NCI-H1417 (cell line): ENCODE measurements at regions not wholly inside any gene's neighbourhood (a gene's known extent, or its start where the extent isn't known, plus 50 kb on each side); places are given as distances from the start of the nearest gene placed in this dataset.
"Not testable (repeated sequence)": the region's sequence is repeated elsewhere in the genome, so short reads cannot be mapped to it uniquely, and the experiment has no call there.

Source experiments
- DNase-seq, 3 experiments: peaks; one replicate each; lab custom pipeline; 2025; lab: John Stamatoyannopoulos, UW

DNA sequence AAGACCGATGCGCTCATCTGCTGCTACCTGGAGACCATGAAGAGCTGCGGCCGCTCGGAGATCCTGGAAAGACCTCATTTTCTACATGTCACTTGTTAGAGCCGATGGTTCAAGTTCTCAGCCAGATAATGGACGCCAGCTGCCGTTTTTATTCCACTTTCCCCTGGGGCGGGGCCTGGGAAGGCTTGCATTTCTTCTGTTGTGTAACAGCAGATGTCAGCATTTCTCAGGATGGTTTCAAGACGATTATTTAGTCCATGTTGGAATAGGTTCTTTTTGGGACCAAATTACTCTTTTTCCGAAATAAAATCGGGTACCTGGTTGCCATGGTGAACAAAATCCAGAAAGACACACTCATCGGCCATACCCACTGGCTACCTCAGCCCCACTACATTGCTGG is 1418.3 kb downstream of the CDH11 start:
- no peak for DNase-seq

DNA sequence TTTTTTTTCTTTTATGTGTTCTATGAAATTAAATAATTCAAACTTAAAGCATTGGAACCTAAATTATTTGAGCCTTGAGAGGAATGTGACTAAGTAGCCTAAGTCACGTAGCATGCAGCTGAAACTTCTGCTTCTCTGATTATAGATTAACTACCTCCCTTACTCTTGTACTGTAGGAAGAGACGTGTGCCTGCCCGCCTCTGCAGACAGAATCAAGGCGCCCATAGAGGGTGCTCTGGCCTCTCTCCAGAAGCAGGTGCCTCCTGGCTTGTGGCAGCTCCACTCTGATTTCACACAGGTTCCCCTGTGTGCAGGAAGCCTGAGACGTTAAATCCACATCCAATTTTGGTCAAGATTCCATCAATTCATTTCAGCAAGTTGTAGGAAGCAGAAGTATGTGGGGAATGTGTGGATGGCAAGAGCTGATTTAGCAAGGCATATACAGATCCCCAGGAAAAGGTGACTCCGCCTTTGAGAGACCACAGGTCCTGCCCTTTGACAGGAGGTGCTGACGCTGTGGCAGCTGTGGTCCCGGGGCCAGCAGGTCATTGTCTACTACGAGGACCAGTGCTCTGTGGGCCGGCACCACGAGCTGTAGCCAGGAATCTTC is 1418.8 kb downstream of the CDH11 start:
- DNase-seq = no peak

DNA sequence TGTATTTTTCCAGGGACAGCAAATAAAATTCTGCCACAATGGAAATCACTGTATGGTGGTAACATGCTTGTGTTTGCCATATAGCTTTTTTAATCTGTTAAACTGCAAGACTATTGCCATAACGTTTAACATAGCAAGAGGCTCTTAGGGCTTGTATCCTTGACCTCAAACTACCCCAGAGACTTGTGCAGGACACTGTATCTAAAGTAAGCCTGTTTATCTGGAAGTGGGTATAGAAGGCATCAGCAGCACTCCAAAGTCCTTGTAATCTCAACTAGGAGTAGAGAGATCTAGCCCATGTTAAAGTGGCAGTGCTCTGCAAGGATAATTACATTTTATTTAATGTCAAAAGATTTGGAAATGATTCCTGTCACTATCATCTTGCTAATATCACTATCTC is 1424.1 kb downstream of the CDH11 start:
- DNase-seq = no peak

DNA sequence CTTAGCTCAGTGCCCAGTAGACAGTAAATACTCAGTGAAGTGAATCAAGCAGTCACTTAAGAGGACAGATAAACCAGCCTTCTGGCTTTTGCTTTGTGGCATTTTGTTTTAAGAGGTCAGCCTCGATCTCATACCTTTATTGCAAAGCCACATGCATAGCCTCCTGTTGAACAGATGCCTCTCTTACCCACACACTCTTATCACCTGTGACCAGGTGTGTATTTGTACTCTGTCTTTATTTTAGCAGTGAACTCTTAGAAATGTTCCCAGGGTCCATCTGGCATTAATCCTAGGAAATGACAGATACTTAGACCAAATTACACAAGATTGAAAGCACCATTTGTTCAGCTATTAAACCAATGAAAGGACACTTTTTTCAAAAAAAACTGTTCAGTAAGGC is 1426.5 kb downstream of the CDH11 start:
- no peak for DNase-seq

DNA sequence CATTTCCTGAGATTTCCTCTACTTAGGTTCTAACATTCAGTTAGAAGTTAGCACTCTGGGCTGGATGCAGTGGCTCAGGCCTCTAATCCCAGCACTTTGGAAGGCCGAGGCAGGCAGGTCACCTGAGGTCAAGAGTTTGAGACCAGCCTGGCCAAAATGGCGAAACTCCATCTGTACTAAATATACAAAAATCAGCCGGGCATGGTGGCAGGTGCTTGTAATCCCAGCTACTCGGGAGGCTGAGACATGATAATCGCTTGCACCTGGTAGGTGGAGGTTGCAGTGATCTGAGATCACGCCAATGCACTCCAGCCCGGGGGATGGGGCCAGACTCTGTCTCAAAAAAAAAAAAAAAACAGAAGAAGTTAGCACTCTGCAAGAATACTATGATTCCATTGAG is 1430.9 kb downstream of the CDH11 start:
- no peak for DNase-seq

DNA sequence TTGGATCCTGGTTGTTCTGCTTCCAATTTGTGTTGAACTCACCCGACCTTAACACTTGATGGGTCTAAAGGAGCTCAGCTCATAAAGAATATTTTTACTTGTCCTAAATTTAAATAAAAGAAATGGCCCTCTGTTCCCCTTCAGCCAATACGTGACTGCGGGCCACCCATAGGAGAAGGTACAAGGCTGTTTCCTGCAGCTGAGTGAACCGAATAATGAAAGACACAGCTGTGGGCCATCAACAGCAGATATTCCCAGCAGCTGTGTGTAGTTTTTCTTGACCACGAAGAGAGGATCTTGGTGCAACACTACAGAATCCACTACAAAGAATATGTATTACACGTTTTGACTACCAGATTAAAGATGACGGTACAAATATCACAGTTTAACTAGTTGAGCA is 1431.6 kb downstream of the CDH11 start:
- no peak for DNase-seq

DNA sequence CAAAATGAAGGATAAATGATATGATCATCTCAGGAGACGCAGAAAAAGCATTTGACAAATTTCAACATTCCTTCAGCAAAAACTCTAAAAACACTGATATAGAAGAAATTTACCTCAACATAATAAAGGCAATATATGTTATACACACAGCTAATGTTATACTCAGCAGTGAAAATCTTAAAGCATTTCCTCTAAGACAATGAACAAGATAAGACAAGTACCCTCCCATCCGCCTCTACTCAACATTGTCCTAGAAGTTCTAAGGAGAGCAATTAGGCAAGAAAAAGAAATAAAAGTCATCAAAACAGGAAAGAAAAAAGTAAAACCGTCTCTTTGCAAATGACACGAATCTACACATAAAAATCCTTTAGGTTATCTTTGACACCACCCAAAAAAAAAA is 1432.8 kb downstream of the CDH11 start:
- no peak for DNase-seq

DNA sequence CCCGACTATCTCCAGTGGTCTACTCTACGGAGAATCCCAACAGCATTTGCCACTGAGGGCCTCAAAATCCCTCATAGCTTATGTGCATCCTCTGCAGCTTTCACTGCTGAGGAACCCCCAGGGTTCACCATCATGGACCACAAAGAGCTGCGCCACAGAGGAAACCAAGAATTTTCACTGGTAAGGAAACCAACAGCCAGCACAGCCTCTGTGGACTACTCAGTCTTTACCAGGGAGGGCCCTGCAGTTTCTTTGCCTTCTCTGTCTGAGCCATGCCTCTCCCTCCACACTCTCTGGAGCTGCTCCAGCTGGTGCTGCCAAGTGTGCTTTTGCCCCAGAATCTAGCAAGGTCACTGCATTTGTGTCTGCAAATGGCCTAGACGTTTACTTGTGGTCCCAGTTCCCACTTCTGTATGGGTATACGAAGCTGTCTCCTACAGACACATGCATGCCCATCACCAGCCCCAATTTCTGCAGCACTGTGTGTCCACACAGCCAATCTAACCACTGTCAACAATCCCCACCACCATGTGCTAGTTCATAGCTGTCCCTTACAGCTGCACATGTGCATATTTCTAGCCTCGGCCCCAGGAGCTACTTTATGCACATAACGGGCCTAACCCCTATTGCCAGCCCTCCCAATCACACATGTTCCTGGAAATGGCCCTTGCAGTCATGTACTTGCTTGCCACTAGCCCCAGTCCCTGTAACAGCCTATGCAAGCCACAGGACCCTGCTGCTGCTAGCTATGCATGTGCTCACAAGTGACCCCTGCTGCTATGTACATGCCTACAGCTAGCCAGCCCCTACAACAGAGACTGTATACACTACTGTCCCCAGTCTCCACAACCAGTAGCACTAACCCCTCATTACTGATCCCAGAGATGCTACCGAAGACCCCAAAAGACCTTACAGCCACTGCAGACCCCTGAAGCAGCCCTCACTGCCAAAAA is 1437.4 kb downstream of the CDH11 start:
- no peak for DNase-seq

DNA sequence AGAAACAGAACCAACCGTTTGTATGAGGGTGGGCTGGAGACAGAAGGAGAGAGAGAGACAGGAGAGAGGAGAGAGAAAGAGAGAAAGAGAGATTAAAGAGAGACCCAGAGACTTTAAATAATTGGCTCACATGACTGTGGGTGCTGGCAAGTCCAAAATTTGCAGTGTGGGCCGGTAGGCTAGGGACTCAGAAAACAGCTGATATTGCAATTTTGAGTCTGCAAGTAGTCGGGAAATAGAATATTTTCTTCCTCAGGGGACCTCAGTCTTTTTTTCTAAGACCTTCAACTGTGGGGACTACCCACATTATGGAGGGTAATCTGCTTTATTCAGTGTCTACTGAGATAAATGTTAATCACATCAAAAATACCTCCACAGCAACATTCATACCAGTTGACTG is 1439.0 kb downstream of the CDH11 start:
- no peak for DNase-seq

DNA sequence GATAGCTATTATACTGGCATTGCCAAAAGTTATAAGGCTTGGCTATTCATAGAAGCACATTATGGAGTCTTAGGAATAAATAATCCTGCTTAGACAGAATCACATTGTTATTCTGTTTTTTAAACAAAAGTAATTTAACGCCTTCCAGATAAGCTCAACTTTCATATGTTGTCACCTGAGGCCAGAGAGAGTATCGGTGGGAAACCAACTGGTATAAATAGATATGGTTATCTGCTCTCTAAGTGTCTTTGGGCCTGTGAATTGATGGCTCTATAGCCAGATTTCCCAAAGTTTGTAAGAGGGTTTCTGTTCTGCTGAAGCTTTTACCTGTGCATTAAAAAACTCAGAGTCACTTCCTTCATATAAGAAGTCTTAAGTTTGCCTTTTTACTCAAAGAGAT is 1449.4 kb downstream of the CDH11 start:
- no peak for DNase-seq

DNA sequence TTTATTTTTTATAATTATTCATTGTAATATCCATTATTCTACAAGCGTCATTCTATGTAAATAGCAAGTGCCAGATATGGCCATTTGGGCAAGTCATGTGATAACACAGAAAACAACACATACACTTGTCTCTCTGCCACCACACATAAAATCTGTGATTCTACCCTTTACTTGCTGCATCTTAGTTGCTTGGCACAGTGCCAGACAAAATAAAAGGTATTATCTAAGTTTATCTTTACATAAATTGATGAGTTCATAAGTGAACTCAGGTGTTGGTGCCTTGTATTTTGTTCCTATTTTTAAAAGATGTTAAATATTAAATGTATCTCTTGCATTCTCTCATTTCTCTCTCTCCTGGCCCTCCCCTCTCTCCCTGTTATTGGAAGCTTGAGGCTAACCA is 1458.7 kb downstream of the CDH11 start:
- DNase-seq = no peak

DNA sequence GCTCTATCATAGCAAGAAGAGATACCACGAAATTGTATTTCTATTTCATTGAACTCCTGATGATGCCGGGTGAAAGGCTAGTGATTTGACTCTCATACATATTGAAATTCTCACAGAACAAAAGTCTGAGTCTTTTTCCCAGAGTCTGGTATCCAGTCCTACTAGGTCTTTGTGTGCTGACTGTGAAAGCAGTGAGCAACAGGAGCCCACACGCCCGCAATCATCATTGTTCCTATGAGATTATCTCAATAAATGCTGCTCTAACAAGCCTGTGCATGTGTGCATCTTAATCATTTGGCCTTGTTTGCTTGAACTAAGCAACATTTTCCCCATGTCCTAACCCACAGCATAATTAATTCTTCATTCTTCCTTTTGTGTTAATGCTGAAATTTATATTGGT is 1466.0 kb downstream of the CDH11 start:
- no peak for DNase-seq

DNA sequence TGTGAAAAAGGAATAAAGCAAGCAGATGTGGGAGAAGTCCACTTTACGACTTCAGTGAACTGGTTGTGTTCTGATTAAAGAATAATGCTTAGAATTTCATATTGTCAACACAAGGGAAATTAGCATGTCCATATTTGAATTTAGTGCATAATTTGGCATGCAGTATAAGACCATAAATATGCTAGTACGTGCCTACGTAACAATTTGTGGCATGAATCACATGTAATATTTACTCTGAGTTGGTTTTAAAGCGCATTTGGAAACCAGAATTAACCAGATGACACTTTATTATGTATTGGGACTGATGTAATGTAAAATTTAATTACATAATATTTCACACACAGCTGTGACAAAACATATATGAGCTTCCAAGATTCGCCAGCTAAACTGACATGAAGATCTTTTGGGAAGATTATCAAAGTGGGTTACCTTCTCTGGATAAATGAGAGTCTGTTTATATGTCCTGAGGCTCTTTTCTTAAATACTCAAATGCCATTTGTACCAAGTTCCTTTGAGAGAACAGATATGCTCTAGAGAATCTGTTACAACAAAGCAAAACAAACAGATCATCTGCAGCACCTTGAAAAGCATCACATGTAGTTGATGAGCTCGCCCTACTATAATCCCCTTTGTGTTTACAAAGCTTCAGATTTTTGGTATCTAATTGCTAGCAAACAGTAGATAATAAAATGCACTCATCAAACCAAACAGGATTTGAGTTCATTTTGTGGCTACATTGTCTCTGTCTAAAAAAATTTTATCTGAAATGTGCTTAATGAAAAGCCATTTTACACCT is 1468.6 kb downstream of the CDH11 start:
- no peak for DNase-seq

DNA sequence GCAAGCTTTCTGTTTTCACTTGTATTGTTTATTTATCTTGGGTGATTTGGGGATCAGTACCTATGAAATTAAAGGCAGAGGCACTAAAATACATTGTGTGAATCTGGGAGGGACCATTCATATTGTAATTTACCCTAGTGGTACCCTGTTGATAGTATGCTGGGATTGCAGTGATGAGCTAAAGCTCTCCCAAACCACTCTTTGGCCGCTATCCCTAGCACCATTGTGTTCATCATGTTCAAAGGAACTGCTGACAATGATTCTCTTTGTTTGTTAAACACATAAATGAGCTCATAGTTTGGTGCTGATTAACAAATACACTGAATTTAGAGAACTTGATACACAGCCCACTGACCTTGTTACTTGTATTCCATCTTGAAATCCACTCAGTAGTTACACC is 1469.8 kb downstream of the CDH11 start:
- no peak for DNase-seq

DNA sequence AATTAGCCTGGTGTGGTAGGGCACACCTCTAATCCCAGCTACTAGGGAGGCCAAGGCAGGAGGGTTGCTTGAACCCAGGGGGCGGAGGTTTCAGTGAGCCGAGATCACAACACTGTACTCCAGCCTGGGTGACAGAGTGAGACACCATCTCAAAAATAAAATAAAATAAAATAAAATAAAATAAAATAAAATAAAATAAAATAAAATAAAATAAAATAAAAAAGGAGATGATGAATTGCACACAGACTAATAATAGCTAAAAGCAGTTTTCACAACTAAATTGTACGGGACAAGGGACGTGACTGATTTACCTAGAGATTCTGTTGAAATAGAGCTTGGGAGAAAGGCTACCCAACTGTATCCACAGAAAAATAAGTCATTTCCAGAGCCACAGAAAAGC is 1471.3 kb downstream of the CDH11 start:
- DNase-seq = no peak

DNA sequence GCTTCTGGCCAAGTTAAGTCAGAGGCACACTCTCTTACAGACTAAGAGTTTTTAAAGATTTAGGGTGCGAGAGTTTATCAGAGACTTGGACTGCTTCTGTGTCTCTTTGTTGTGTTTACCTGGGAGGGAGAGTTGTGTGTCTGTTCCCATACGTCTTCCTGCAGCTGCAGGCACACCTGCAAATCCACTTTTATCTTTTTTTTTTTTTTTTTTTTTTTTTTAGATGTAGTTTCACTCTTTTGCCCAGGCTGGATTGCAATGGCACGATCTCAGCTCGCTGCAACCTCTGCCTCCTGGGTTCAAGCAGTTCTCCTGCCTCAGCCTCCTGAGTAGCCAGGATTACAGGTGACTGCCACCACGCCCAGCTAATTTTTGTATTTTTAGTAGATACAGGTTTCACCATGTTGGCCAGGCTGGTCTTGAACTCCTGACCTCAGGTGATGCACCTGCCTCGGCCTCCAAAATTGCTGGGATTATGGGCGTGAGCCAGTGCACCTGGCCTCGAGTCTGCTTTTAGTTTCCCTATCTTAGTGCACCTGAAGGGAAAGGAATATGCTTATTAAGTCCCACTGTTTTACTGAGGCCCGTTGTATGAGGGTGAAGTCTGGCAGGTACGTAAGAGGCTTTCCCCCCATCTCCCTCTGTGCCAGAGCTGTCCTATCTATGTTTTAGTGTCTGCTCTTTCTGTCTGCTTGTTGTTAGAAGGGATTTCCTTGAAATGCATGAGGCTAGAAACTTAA is 1488.0 kb downstream of the CDH11 start:
- DNase-seq = not testable (repeated sequence)

DNA sequence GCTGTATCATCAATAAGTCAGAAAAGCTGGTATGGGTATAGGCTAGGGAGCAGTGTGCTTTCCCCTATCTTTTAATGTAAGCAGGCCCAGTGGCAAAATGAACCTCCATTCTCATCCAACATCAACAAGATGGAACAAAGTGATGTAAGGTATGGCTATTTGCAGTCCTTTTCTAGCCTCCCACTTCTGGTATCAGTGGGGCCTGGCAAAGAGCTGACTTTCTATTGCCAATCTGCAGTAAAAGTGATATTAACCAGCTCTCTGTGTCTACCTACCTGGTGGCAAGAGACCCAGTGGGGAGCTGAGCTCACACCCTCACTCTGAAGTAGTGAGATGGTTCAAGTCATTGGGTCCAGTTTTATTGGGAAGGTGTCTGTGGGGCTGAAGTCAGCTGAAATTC is 1492.6 kb downstream of the CDH11 start:
- no peak for DNase-seq

DNA sequence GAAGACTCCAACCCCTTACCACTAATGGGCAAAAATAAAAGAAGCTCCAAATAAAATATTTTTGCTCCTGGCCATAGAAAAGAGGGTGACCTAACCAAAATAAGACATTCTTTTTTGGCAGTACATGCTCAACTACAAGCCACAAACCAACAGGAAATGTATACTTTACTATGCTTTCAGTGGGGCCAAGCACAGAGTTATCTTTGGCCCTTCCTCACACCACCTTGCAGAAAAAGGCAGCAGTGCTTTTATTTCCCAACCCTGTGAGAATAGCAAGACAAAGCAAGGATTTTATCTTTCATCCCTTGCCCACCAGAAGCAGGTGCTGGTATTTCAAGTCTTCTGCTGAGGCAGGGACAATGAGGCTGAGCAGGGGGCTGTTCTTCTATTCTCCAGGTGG is 1493.1 kb downstream of the CDH11 start:
- DNase-seq = no peak

DNA sequence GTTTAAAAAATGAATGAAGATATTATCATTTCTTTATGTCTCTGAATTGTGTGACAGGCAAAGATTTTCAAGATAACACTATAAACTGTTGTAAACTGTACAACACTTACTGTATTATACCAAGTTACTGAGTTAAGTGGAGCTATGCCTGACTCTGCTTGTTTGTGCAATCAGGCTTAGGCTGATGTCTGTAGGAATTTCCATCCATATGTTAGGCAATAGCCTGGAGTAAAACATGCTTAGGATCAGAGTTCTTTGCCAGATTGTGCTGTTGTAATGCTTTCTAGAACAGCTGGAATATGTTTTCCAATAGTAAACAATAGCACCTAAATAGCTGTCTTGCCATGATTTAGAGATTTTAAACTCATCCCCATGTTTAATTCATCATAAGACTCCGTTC is 1496.7 kb downstream of the CDH11 start:
- DNase-seq = no peak

DNA sequence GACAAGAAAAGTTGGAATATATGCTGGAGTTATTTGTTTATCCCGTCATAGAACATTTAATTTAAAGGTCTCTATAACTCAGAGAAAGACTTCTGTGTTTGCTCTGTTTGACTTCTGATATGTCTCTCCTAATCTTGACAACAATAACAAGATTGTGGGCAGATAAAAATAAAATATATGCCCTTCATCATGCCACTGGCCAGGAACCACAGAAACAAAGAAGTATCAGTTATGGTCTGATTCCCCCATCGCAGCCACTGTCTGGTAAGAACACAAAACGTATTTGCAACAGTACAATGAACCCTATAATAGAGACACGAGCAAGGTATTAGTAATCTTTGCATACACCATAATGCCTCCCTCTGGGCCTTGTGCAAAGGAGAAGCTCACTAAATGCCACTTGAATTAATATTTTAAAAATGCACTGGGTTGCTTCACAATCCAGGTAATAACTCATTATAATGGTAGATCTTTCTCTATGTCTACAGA is 1498.3 kb downstream of the CDH11 start:
- DNase-seq = no peak

DNA sequence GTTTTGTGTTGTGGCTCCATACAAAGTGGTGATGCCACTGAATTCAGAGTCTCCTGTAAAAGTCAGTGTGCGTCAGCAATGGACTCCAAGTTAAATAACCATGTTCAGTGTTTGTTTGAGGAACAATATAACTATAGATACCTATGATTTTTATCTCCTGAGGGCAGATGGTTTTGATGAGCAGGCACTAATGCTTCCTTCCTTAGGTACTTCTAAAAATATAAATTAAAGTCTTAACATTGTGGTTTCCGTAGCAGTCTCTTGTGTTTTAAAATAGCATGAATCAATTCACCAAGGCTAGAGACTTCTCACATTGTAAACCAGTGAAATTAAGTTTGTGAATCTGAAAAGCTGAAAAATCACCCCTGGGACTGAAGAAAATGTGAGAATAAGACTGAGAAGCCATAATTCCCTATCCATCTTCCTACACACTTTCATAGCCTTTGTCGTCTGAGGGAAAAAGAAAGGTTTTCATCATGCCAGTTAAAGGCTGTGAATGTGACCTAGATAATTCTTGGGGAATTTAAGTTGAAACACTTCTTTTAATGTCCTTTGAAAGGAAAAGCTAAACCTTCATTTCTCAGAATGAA is 1502.9 kb downstream of the CDH11 start:
- DNase-seq = no peak
